Glomerular visceral epithelial cell (primary cell): ENCODE measurements at regions not wholly inside any gene's neighbourhood (a gene's known extent, or its start where the extent isn't known, plus 50 kb on each side); places are given as distances from the start of the nearest gene placed in this dataset.
"Not testable (repeated sequence)": the region's sequence is repeated elsewhere in the genome, so short reads cannot be mapped to it uniquely, and the experiment has no call there.

Experiments
- DNase-seq: peaks from one replicate; pipeline ENCODE4 v3.0.0-alpha.2; 2016; ENCODE audit errors: extremely low spot score

DNA sequence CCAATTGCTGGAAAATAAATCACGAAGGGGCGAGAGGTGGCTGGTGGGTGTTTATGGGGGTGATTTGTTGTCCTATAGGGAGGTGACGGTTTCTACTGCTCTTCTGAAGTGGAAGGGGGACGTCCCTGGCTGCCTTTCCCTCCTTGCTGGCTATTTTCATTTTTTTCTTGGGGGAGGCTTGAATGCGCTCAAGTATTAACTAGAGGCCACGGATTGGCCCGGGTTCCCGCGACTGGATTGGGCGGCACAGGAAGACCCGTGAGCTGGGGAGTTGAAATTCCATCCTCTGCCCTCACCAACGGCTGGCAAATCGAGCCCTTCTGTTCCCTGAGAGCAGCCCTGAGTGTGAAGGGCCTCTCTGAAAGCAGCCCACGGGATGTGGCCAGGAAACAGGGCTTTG, 176.5 kb upstream of the SPRED2 start:
- DNase-seq: no peak

GRCh38 chr2:65608466-65608865, 176.1 kb upstream of the SPRED2 start:
- no peak for DNase-seq

DNA sequence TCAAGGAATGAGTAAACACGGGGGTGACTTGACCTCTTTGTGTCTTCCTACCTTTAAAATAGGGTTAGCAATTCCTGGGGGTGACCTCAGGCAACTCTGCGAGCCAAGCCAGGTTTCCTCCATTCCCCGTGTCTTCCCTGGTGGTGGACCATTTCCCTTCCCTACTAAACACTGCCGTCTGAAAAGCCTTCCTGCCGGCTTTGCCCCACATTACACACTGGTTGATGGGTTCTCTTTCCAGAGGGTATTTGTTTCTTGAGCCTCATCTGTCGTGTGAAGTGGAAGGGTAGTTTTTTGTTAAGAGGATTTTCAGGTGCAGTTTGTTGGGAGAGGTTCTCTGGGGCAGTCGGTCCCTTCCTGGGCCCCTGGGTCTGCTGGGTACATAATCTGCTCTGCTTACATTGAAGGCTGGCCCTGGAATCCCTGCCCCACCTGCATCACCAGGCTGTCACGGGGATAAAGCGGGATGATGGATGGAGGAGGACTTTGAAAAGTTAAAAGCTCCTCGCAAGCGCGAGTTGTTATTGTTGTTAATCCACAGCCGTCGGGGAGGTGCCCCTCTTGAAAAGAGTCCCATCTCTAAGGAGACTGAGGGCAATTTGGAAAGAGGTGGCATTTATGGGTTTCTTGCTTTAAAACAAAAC, 175.4 kb upstream of the SPRED2 start:
- DNase-seq: no peak

DNA sequence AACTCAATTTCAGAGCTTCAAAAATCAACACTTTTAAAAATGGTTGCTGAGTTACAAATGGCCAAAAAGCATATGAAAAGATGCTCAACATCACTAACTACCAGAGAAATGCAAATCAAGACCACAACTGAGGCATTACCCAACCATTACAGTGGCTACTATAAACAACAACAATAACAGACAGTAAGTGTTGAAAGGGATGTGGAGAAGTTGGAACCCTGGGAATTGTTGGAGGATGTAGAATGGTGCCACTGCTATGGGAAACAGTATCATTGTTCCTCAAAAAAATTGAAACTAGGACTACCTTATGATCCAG, 173.3 kb upstream of the SPRED2 start:
- no peak for DNase-seq

- DNase-seq: no peak
Measured at GRCh38 chr2:65605058-65605742, 172.8 kb upstream of the SPRED2 start.

- DNase-seq: peak; percentile 20
Measured at GRCh38 chr2:65604246-65604645, 171.8 kb upstream of the SPRED2 start.

DNA sequence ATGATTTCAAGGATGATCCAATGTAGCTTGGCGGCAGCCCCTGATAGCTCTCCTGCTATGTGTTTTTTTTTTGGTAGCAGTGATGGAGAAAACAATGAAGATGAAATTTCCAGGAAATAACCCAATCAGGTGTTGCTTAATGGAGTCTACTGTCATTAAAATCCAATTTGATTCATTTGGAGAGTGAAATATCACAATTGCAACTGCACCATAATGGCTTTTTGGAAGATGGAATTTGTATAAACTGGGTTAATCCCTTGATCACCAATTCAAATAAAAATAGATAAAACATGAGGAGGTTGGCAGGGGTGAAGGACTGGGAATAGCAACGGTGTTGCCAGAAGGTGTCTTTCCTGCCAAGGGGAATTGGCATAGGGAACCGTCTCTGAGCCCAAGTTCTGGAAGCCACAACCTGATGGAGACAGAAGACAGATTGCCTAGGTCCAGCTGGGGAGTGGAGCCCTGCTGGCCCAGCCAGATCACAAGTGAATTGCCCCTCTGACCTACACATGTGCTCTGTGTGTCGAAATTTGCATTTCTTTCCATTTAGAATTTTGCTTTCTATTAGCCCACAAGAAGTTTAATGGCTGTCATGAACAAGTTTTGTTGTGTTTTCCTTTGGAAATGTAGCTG, 170.3 kb upstream of the SPRED2 start:
- DNase-seq: no peak

DNA sequence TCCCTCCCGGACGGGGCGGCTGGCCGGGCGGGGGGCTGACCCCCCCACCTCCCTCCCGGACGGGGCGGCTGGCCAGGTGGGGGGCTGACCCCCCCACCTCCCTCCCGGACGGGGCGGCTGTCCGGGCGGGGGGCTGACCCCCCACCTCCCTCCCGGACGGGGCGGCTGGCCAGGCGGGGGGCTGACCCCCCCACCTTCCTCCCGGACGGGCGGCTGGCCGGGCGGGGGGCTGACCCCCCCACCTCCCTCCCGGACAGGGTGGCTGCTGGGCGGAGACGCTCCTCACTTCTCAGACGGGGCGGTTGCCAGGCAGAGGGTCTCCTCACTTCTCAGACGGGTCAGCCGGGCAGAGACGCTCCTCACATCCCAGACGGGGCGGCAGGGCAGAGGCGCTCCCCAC, 168.5 kb upstream of the SPRED2 start:
- DNase-seq: not testable (repeated sequence)

GRCh38 chr2:65600351-65600750, 168.0 kb upstream of the SPRED2 start:
- DNase-seq: not testable (repeated sequence)

DNA sequence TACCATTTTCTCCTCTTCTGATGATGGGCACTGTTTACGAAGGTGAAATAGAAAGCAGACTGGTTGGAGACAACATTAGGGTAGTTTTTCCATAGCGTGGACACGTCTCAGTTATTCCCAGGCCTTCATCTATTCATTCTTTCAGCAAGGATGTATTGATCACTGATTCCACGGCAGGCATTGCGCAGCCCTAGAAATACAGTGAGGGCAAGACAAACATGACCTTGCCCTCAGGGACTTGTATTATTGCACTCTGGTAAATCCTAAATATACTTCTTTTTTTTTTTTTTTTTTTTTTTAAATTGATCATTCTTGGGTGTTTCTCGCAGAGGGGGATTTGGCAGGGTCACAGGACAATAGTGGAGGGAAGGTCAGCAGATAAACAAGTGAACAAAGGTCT, 167.3 kb upstream of the SPRED2 start:
- no peak for DNase-seq

DNA sequence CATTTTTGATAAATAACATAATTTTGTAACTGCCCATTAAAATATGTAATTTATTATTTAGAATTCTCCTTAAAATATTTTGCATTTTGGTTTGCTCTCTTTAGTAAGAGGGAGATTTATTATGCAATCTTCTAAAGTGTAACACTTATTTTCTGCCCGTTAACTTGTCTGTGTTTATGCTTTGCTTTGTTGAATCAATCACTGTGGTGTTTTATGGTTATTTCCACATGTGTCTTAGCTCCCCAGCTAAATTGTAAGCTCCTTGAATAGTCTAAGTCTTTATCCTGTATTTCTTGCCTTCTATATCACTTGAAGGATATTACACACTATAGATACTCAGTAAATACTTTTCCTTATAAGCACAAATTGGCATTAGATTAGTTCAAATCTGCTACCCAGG, 166.6 kb upstream of the SPRED2 start:
- DNase-seq: no peak

DNA sequence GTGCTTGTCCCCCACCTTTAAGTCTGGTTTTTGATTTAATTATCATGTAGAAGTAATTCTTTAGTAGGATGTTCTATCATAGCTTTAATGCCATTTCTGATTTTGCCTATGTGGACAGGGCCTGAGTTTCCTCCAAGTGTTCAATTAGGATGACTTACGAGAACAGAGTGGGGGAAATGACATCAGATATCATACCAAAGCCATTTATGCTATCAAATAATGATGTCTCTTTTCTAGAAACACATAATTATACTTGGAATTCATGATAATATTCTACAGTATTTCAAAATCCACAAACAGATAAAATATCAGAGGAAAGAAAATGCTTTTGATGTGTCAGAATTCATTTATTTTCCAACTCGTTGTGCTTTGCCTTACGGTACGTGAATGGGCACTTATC, 165.9 kb upstream of the SPRED2 start:
- DNase-seq: no peak

GRCh38 chr2:65595630-65596029, 163.2 kb upstream of the SPRED2 start:
- no peak for DNase-seq

- no peak for DNase-seq
Measured at GRCh38 chr2:65594150-65594549, 161.8 kb upstream of the SPRED2 start.

- no peak for DNase-seq
Measured at GRCh38 chr2:65589667-65590066, 157.3 kb upstream of the SPRED2 start.

DNA sequence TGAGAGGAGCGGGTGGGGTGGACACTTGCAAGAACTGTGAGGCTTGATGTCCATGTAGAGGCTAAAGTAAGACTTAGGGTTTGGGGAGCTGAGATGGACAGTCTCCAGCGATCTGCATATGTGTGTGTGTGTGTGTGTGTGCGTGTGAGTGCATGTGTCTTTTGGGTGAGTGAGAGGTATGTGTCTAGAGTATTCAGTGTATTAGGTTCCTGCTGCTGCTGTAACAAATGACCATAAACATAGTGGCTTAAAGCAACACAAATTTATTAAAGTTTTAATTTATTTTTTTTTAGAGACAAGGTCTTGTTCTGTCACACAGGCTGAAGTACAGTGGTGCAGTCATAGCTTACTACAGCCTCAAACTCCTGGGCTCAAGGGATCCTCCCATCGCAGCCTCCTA, 155.4 kb upstream of the SPRED2 start:
- no peak for DNase-seq

- no peak for DNase-seq
Measured at GRCh38 chr2:65586516-65586915, 154.1 kb upstream of the SPRED2 start.

DNA sequence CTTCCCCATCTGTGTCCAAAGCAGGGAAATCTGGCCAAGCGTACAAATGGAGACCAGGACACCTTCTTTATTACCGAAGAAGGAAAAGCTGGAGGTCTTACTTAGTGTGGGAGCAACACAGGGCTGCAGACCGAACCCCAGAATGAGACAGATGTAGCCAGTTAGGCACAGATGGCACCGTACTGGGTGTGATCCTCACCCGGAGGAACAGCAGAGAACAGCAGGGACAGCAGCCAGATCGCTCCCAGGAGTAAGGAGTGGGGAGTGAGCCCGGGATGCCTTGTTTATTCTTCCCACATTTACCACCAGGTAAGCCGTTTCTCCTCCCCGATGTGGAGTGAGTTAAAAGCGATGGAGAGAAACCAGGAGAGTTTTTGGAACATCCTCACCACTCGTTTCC, 150.7 kb upstream of the SPRED2 start:
- DNase-seq: no peak

DNA sequence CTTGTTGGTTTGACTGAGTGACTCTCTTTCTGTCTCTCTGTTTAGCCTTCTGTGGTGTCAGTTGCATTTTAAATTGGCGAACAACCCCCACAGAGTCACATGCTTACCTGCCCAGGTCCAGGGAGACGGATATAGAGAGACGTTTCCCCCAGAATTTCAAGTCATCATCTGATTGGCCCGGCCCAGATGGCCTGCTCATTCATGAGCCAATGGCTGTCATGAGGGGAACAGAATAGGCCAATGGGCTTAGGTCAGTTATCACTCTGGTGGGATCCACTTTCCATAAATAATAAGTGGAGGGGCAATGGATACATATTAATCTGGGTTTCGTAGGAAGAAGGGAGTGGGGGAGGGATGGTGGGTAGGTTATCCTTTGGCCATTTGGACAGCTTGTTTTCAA, 150.0 kb upstream of the SPRED2 start:
- DNase-seq: no peak

GRCh38 chr2:65580824-65581223, 148.4 kb upstream of the SPRED2 start:
- DNase-seq: no peak

DNA sequence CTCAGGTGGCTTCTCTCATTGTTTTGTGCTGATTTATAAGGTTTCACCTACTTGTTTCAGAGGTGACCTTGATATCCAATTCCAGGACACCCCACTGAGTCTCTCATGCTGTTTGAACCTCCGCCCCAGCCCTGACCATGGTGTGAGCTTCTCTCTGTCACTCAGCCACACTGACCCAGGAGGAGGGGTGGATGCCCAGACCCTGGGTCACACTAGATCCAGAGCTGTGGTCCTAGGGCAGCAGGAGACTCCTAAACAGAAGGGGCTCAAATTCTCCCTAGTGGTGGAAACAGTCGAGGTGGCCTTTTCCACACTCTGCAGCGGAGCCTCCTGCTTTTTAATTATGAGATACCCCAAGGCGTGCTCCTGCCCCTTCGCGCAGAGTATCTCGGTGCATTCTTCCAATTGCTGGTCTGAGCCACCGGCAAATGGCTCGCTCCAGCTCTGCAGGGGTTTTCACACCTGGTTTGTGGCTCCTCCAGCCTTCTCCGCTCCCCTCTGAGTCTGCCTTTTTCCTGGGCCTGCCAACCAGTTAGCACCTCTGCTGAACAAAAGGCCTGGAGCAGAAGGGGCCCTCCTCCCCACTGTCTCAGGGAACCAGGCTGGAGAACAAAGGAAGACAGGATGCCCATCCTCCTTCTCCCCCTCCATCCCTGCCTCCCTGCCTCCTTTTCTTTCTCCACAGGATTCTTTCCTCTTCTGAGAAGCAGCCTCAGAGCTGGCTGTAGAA, 147.3 kb upstream of the SPRED2 start:
- no peak for DNase-seq

DNA sequence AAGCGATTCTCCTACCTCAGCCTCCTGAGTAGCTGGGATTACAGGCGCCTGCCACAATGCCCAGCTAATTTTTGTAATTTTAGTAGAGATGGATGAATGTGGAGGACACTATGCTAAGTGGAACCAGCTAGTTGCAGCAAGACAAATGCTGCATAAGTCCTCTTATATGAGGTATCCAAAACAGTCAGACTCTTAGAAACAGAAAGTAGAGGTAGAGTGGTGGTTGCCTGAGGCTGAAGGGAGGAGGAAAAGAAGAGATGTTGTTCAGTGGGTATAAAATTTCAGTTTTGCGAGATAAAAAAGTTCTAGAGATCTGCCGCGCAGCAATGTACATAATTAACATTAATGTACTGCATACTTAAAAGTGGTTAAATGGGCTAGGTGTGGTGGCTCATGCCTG, 145.3 kb upstream of the SPRED2 start:
- DNase-seq: no peak
